ENCODE measurements at regions not wholly inside any gene's neighbourhood (a gene's known extent, or its start where the extent isn't known, plus 50 kb on each side); places are given as distances from the start of the nearest gene placed in this dataset.
"Not testable (repeated sequence)": the region's sequence is repeated elsewhere in the genome, so short reads cannot be mapped to it uniquely, and the experiment has no call there.

- H3K4me3 ChIP-seq (ENCODE audit: low read depth, poor library complexity, severe bottlenecking) = no peak overlapping the region
- 93% methylated on average over 31 to 33 of the region's 33 CpGs for WGBS, 2 donors
- intact Hi-C loops (cut with DNase I; ENCODE audit: low total_unique reads) = no loop called here
- TF ChIP-seq CTCF (IDR thresholded peaks at IDR 0.05) = no peak
- no peak for TF ChIP-seq POLR2A (IDR thresholded peaks at IDR 0.05)
- DNase-seq (ENCODE audit: low spot score in 2 of 2) = no peak
Observed at GRCh38 chr20:29750268-29750899, 1507.1 kb upstream of the DEFB115 start.

GRCh38 chr20:29752644-29753425, 1504.6 kb upstream of the DEFB115 start:
- WGBS, 2 donors = 17 to 40% methylated on average over 24 of the region's 24 CpGs
- DNase-seq (ENCODE audit: low spot score in 2 of 2); H3K4me3 ChIP-seq (ENCODE audit: low read depth, poor library complexity, severe bottlenecking); intact Hi-C loops (cut with DNase I; ENCODE audit: low total_unique reads): not testable (repeated sequence)

GRCh38 chr20:29753426-29753746, 1504.1 kb upstream of the DEFB115 start:
- 19 to 47% methylated on average over 15 of the region's 15 CpGs for WGBS, 2 donors
- DNase-seq (ENCODE audit: low spot score in 2 of 2); H3K4me3 ChIP-seq (ENCODE audit: low read depth, poor library complexity, severe bottlenecking); intact Hi-C loops (cut with DNase I; ENCODE audit: low total_unique reads): not testable (repeated sequence)

- H3K4me3 ChIP-seq (ENCODE audit: low read depth, poor library complexity, severe bottlenecking); intact Hi-C loops (cut with DNase I; ENCODE audit: low total_unique reads); DNase-seq (ENCODE audit: low spot score in 2 of 2): not testable (repeated sequence)
- WGBS, 2 donors = 74 to 83% methylated on average over 19 of the region's 19 CpGs
Observed at GRCh38 chr20:29753879-29754278, 1503.6 kb upstream of the DEFB115 start.

GRCh38 chr20:29755854-29756498, 1501.5 kb upstream of the DEFB115 start:
- DNase-seq (ENCODE audit: low spot score in 2 of 2); intact Hi-C loops (cut with DNase I; ENCODE audit: low total_unique reads); H3K4me3 ChIP-seq (ENCODE audit: low read depth, poor library complexity, severe bottlenecking): not testable (repeated sequence)
- WGBS, 2 donors = 89 to 91% methylated on average over 4 of the region's 4 CpGs

GRCh38 chr20:29756664-29757063, 1500.8 kb upstream of the DEFB115 start:
- DNase-seq (ENCODE audit: low spot score in 2 of 2) = no peak
- TF ChIP-seq POLR2A (IDR thresholded peaks at IDR 0.05) = no peak
- TF ChIP-seq CTCF (IDR thresholded peaks at IDR 0.05) = no peak
- intact Hi-C loops (cut with DNase I; ENCODE audit: low total_unique reads) = no loop called here
- 75 to 85% methylated on average over 17 of the region's 17 CpGs for WGBS, 2 donors
- no peak overlapping the region for H3K4me3 ChIP-seq (ENCODE audit: low read depth, poor library complexity, severe bottlenecking)

GRCh38 chr20:29761621-29762385, 1495.7 kb upstream of the DEFB115 start:
- intact Hi-C loops (cut with DNase I; ENCODE audit: low total_unique reads); DNase-seq (ENCODE audit: low spot score in 2 of 2); H3K4me3 ChIP-seq (ENCODE audit: low read depth, poor library complexity, severe bottlenecking): not testable (repeated sequence)
- 40 to 73% methylated on average over 37 to 41 of the region's 45 CpGs for WGBS, 2 donors

GRCh38 chr20:29762620-29763019, 1494.8 kb upstream of the DEFB115 start:
- DNase-seq (ENCODE audit: low spot score in 2 of 2) = no peak
- intact Hi-C loops (cut with DNase I; ENCODE audit: low total_unique reads) = no loop called here
- WGBS, 2 donors = 22 to 44% methylated on average over 20 to 21 of the region's 21 CpGs
- TF ChIP-seq POLR2A (IDR thresholded peaks at IDR 0.05) = no peak
- TF ChIP-seq CTCF (IDR thresholded peaks at IDR 0.05) = no peak
- H3K4me3 ChIP-seq (ENCODE audit: low read depth, poor library complexity, severe bottlenecking) = no peak overlapping the region

All from lower leg skin (tissue), 4 donors.